ENCODE measurements at regions not wholly inside any gene's neighbourhood (a gene's known extent, or its start where the extent isn't known, plus 50 kb on each side); places are given as distances from the start of the nearest gene placed in this dataset.

DNA sequence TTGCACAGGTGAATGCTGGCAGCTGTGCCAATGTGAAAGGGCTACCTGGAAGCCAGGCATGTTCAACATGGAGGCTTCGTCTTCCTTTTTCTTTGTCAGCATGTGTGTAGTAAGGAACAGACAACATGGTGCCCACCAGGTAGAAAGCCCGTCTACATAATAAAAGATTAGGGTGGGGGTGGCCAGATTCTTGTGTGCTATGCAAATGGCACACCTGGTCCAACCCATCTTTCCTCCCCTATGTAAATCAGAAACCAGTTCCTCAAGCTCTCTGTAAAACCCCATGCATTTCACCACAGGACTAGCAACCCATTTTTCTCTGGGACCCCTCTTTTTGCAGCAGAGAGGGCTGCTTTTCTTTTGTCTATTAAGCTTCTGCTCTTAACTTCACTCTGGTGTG is 72.3 kb upstream of the ZP4 start:
- TF ChIP-seq CTCF (conservative IDR thresholded peaks at IDR 0.05; ENCODE audit: low read length) (no peak), EZH2phosphoT487 (IDR thresholded peaks at IDR 0.05; ENCODE audit: borderline replicate concordance) (no peak)
- Histone ChIP-seq H3K4me2 (ENCODE audit: low read depth, low read length, poor library complexity, severe bottlenecking) (no peak overlapping the region), H3K9me3 (ENCODE audit: insufficient read depth, low read depth, low read length) (no peaks in the 10 kb centered on the region)

DNA sequence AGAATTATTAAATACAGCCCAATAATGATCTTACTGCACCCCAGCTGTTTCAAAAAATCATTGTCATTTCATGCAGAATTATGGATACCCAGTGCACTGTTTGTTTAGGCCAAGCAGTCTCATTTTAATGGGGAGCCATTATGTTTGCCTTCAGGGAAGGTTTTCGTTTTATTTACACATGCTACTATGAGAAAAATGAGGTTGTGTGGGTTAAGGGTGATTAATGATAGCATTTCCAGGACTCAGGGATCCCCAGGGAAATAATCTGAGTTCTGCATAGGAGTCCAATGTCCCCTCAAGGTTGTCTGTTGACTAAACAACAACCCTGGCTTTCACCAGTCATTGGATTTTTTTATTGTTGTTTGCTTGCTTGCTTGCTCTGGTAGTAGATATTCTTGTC is 71.0 kb upstream of the ZP4 start:
- Histone ChIP-seq H2AFZ (ENCODE audit: low read length) (no peak overlapping the region), H3K36me3 (ENCODE audit: insufficient read depth, low read length) (no peaks in the 10 kb centered on the region), H3K27me3 (ENCODE audit: insufficient read depth, low read length, poor library complexity, severe bottlenecking) (no peaks in the 10 kb centered on the region), H3K9me3 (ENCODE audit: insufficient read depth, low read depth, low read length) (no peaks in the 10 kb centered on the region), H4K20me1 (ENCODE audit: insufficient read depth, low read length, poor library complexity, severe bottlenecking) (no peaks in the 10 kb centered on the region), H3K4me2 (ENCODE audit: low read depth, low read length, poor library complexity, severe bottlenecking) (no peak overlapping the region), H3F3A (ENCODE audit: low read depth) (no peaks in the 10 kb centered on the region), H3K4me1 (ENCODE audit: insufficient read depth, low read length, poor library complexity, severe bottlenecking) (no peaks in the 10 kb centered on the region), H3K79me2 (ENCODE audit: insufficient read depth, low read length) (no peaks in the 10 kb centered on the region), H3K9me2 (replicated peaks; ENCODE audit: low read depth, low read length) (no peaks in the 10 kb centered on the region), H3K9ac (ENCODE audit: low read depth, low read length, poor library complexity, severe bottlenecking) (no peak overlapping the region), H3K4me3 (ENCODE audit: low read length, poor library complexity, severe bottlenecking) (no peak overlapping the region)
- TF ChIP-seq EZH2phosphoT487 (IDR thresholded peaks at IDR 0.05; ENCODE audit: borderline replicate concordance) (no peak), CTCF (conservative IDR thresholded peaks at IDR 0.05; ENCODE audit: low read length) (no peak)

More for the DNA sequence above, 72.3 kb upstream of the ZP4 start:
- H3K79me2 ChIP-seq (ENCODE audit: insufficient read depth, low read length): no peaks in the 10 kb centered on the region
- no peaks in the 10 kb centered on the region for H3K36me3 ChIP-seq (ENCODE audit: insufficient read depth, low read length)
- H3K4me1 ChIP-seq (ENCODE audit: insufficient read depth, low read length, poor library complexity, severe bottlenecking): no peaks in the 10 kb centered on the region
- no peak overlapping the region for H3K4me3 ChIP-seq (ENCODE audit: low read length, poor library complexity, severe bottlenecking)
- H3F3A ChIP-seq (ENCODE audit: low read depth): no peaks in the 10 kb centered on the region
- H3K9ac ChIP-seq (ENCODE audit: low read depth, low read length, poor library complexity, severe bottlenecking): no peak overlapping the region
- H3K27me3 ChIP-seq (ENCODE audit: insufficient read depth, low read length, poor library complexity, severe bottlenecking): no peaks in the 10 kb centered on the region
- no peaks in the 10 kb centered on the region for H3K9me2 ChIP-seq (replicated peaks; ENCODE audit: low read depth, low read length)
- no peaks in the 10 kb centered on the region for H4K20me1 ChIP-seq (ENCODE audit: insufficient read depth, low read length, poor library complexity, severe bottlenecking)
- no peak overlapping the region for H2AFZ ChIP-seq (ENCODE audit: low read length)

DNA sequence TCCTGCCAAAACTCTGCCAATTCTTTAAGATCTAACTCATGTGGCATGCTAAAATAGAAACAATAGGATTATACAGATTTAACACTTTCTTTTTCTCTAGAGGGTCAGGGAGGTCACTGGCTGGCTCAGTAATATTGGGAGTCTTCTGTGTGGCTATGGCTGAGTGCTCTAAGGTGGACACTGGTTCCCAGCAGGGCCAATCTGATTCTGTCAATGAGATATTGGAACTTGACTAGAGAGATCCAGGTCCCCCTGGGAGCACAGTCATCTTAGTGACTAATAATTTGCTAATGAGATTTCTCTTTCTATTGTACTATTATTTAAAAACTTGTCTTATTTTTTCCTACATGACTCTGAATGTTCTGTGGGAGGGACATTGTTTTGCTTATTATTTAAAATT is 69.1 kb upstream of the ZP4 start:
- no peak overlapping the region for H3K4me3 ChIP-seq (ENCODE audit: low read length, poor library complexity, severe bottlenecking)
- H3K4me1 ChIP-seq (ENCODE audit: insufficient read depth, low read length, poor library complexity, severe bottlenecking): no peaks in the 10 kb centered on the region
- H3K9me3 ChIP-seq (ENCODE audit: insufficient read depth, low read depth, low read length): no peaks in the 10 kb centered on the region
- no peak overlapping the region for H3K4me2 ChIP-seq (ENCODE audit: low read depth, low read length, poor library complexity, severe bottlenecking)
- H2AFZ ChIP-seq (ENCODE audit: low read length): no peak overlapping the region
- no peaks in the 10 kb centered on the region for H3K27me3 ChIP-seq (ENCODE audit: insufficient read depth, low read length, poor library complexity, severe bottlenecking)
- TF ChIP-seq EZH2phosphoT487 (IDR thresholded peaks at IDR 0.05; ENCODE audit: borderline replicate concordance): no peak
- TF ChIP-seq CTCF (conservative IDR thresholded peaks at IDR 0.05; ENCODE audit: low read length): no peak
- H3K79me2 ChIP-seq (ENCODE audit: insufficient read depth, low read length): no peaks in the 10 kb centered on the region
- H3K36me3 ChIP-seq (ENCODE audit: insufficient read depth, low read length): no peaks in the 10 kb centered on the region
- H3K9me2 ChIP-seq (replicated peaks; ENCODE audit: low read depth, low read length): no peaks in the 10 kb centered on the region
- H3F3A ChIP-seq (ENCODE audit: low read depth): no peaks in the 10 kb centered on the region
- H4K20me1 ChIP-seq (ENCODE audit: insufficient read depth, low read length, poor library complexity, severe bottlenecking): no peaks in the 10 kb centered on the region
- H3K9ac ChIP-seq (ENCODE audit: low read depth, low read length, poor library complexity, severe bottlenecking): no peak overlapping the region
